Cardiac fibroblast (primary cell): ENCODE measurements at regions not wholly inside any gene's neighbourhood (a gene's known extent, or its start where the extent isn't known, plus 50 kb on each side); places are given as distances from the start of the nearest gene placed in this dataset.
"Not testable (repeated sequence)": the region's sequence is repeated elsewhere in the genome, so short reads cannot be mapped to it uniquely, and the experiment has no call there.

Experiments
- DNase-seq, 2 donors: peaks; one replicate each; pipeline versions ENCODE4 v3.0.0 to v3.0.0-alpha.2; 2010; ENCODE audit warnings: low read depth in 2 of 2
- H3K4me3 ChIP-seq, 2 donors: replicated peaks in 1 of 2; 1 replicate in 1 of 2; 2 replicates in 1 of 2; pipeline ENCODE4 v1.5.1; 2011; ENCODE audit warnings: low read depth in 2 of 2, low read length in 2 of 2, mild to moderate bottlenecking in 2 of 2, moderate library complexity in 1 of 2
- TF ChIP-seq, protein P1 (sequence below): IDR thresholded peaks from one replicate; pipeline ENCODE4 v1.5.1; 2011; ENCODE audit warnings: low read depth, mild to moderate bottlenecking, low read length, inconsistent platforms

GRCh38 chr1:118486199-118486598 is 301.2 kb upstream of the SPAG17 start:
- no peak for DNase-seq
- TF ChIP-seq, protein P1, sequence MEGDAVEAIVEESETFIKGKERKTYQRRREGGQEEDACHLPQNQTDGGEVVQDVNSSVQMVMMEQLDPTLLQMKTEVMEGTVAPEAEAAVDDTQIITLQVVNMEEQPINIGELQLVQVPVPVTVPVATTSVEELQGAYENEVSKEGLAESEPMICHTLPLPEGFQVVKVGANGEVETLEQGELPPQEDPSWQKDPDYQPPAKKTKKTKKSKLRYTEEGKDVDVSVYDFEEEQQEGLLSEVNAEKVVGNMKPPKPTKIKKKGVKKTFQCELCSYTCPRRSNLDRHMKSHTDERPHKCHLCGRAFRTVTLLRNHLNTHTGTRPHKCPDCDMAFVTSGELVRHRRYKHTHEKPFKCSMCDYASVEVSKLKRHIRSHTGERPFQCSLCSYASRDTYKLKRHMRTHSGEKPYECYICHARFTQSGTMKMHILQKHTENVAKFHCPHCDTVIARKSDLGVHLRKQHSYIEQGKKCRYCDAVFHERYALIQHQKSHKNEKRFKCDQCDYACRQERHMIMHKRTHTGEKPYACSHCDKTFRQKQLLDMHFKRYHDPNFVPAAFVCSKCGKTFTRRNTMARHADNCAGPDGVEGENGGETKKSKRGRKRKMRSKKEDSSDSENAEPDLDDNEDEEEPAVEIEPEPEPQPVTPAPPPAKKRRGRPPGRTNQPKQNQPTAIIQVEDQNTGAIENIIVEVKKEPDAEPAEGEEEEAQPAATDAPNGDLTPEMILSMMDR: no peak

GRCh38 chr1:118485757-118486156 is 300.7 kb upstream of the SPAG17 start:
- TF ChIP-seq, protein P1: no peak
- no peak overlapping the region for H3K4me3 ChIP-seq
- no peak for DNase-seq

More at GRCh38 chr1:118486199-118486598, 301.2 kb upstream of the SPAG17 start:
- no peak overlapping the region for H3K4me3 ChIP-seq

DNA sequence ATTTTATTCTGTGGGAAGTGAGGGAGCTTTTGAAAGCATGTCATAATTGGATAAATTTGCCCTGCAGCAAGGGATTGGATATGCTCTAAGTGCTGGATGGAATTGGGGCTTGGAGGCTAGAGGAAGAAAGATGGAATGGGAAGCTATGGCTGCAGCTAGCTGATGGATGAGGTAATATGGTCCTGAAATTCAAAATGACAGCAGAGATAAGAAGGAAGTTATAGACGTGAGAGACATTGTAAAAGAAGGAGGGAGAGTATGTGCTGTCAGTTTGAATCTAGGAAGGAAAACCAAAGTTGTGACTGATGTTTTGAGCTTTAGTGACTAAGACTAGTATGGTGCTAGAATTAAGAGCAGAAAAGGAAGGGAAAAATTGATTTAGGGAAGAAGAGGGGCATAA is 299.9 kb upstream of the SPAG17 start:
- TF ChIP-seq, protein P1: no peak
- no peak for DNase-seq
- H3K4me3 ChIP-seq: no peak overlapping the region

DNA sequence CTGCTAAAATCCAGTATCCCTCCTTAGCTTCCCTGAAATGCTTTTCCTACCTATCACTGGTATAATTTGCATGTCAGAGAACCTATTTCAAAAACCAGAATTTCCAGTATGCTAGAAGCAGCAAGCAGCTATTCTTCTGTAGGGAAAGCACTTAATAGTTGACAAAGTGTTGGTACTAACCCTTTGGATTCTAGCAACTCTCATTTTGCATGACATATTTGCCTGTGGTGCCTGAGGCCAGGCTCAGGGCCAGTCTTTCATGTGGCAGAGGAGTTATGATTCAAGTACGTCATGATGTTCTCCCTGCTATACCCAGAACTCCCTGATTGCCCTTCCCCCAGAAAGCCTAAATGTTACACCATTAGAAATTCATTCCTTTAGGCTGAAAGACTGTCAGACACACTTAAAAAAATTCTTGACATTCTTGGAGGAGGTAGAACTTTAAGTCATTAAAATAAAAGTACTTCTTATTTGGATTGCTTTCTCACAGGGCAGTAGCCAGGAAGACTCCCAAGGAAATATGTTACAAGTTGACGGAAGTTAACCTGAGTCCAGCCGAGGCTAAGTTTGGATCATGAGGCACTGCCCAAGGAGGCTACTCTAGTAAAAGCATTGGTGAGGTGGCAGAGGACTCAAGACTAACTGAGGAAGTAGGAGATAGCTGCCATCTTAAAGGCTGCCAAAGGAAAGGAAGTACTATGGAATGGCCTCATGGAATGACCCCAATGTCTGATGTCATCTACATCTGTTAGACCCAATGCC is 298.4 kb upstream of the SPAG17 start:
- TF ChIP-seq, protein P1: no peak

DNA sequence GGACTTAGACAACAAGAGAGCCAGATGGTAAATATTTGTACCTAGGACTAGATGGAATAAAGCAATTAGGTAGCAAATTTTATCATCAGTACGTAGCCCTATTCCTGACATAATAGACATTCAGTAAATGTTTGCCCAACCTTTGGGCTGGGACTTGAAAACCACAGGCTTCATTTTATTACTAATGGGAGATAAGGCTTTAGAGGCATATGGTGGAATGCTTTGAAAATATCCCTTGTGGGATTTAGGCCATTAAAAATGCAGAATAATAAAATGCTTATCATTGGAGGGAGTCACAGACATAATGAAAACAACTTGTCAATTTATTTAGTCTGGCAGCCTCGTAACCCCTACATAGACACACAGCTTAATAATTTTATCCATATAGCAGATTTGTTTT is 296.1 kb upstream of the SPAG17 start:
- no peak for DNase-seq
- TF ChIP-seq, protein P1: no peak
- no peak overlapping the region for H3K4me3 ChIP-seq

More for the DNA sequence above, 298.4 kb upstream of the SPAG17 start:
- no peak overlapping the region for H3K4me3 ChIP-seq
- no peak for DNase-seq

DNA sequence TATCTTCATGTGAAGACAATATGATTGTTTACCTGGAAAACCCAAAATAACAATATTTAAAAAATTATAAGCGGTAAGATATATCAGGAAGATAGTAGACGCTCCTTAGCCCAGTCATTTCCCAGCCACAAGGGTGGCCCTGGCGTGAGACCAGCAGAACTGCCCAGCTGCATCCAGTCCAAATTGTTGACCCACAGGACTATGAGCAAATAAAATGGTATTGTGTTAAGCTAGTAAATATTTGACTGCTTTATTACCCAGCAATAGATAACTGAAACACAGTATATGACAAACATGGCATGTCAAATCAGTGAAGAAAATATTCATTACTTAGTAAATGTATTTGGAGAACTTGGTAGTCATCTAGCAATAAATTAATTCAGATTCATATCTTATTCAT is 294.3 kb upstream of the SPAG17 start:
- no peak overlapping the region for H3K4me3 ChIP-seq
- TF ChIP-seq, protein P1: no peak
- DNase-seq: no peak

GRCh38 chr1:118473825-118474224 is 288.8 kb upstream of the SPAG17 start:
- TF ChIP-seq, protein P1: no peak
- no peak for DNase-seq
- H3K4me3 ChIP-seq: no peak overlapping the region

- H3K4me3 ChIP-seq: not testable (repeated sequence)
Observed at GRCh38 chr1:118464460-118464859, 279.4 kb upstream of the SPAG17 start.

More at GRCh38 chr1:118464460-118464859, 279.4 kb upstream of the SPAG17 start:
- DNase-seq: not testable (repeated sequence)
